ENCODE measurements at regions not wholly inside any gene's neighbourhood (a gene's known extent, or its start where the extent isn't known, plus 50 kb on each side); places are given as distances from the start of the nearest gene placed in this dataset.

DNA sequence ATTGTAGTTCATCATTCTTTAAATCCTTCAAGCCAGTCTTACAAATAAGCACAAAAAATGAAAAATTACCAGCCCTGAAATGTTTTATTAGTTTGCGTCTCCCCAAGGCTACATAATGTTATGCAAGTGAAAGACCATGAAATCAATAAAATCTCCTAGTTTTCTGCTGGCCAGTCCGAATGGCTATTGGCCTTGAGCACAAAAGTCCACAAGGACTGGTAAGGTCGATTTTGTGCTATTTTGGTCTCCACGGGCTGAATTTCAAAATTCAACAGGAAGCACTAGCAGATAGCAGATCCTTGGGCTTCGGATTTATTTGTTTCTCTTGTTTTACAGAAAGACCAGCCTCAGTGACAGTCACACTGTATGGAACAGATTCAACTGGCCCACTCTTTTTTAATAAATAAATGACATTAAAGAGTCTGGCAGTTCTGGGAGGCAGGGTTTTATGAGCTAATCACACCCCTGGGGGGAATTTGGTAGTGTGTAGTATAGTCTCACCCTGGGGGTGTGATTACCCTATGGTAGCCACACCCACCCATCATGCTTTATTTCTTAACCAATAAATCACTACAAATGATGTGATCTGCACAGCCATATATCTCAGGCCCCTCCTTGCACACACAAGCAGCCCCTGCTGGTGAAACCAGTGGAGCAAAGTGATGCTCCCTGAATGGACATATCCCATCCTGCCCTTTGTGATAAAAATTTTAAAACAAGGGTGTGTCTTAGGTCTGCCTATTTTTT is 51.1 kb upstream of the TMEM33 start:
- DNase-seq (ENCODE audit: low read depth): no peak
- H3K4me3 ChIP-seq (ENCODE audit: low read depth, low read length): no peak overlapping the region

GRCh38 chr4:41882625-41883347 is 52.4 kb upstream of the TMEM33 start:
- DNase-seq (ENCODE audit: low read depth): no peak
- H3K4me3 ChIP-seq (ENCODE audit: low read depth, low read length): no peak overlapping the region

DNA sequence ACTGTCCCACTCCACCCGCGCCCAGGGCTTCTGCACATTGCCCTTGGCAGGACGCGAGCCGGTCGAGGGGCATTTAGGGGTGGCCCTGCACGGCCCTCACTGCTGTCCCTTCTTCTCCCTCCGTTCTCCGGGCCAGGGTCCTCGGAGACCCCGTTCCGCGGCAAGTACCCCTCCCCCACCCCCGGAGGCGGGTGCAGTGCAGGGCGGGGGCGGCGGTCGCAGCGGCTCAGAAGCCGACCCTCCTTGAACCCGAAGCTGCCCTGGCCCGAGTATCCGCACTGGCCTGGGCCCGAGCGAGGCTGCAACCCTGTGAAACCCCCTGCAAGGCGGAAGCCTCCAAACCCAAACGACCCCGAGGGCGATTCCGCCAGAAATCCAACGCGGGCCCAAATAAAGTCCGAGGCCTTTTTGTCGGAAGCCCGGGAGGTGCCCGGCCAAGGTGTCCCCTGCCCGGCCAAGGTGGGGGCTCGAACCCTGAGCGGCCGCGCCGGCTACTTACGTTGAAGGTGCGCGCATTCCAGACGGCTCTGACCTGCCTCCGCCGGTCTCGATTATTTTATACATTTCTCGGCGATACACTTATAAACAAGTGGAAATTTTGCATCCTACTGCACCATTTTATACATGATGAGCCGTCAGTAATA is 53.1 kb upstream of the TMEM33 start:
- peak overlapping the region; percentile 13 for H3K4me3 ChIP-seq (ENCODE audit: low read depth, low read length)
- DNase-seq (ENCODE audit: low read depth): no peak

DNA sequence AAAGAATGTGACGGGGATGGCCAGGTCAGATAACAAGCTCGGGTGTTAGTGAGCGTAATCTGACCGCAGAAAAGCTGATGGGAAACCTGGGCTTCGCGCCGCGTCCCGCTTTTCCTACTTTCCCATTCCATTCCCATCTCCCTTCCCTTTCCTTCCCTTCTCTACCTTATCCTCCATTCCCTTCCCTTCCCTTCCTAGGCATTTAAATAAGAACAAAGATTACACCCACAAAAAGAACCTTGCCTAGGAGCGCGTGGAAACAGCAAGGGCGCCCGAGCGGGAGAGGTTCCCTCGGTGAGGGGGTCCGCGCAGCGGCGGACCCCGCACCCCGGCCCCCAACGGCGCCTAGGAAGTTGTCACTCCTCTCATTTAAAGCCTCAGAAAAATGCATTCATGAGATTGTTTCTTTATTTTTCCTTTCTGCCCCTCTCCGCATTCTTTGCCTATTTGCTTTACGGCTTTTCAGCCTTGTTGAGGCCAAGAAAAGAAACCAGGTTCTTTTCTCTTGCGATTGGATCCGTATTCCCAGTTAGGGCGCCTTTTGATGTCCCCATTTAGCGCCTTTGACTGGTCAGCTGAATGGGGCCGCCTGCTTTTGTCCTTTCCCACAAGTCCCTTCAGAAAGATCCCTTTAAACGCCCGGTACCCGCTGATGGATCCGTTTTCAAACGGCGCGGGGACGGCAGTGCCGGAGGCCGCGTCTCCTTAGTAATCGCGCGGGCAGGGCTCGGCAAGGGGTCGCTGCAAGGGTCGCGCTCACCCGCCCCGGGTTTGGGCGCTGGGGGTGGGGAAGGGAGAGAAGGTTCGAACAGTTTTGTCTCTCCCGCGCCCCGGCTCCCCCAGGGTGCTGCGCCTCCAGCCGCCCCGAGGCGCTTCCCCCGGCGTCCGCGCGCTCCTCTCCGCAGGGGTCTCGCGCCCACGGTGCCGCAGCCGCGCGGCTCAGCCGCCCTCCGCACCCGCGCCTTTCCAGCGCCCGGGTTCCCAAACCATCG is 54.1 kb upstream of the TMEM33 start:
- peak overlapping the region; percentile 26 for H3K4me3 ChIP-seq (ENCODE audit: low read depth, low read length)
- no peak for DNase-seq (ENCODE audit: low read depth)

GRCh38 chr4:41880022-41880837 is 55.0 kb upstream of the TMEM33 start:
- DNase-seq (ENCODE audit: low read depth): no peak
- H3K4me3 ChIP-seq (ENCODE audit: low read depth, low read length): no peak overlapping the region

- no peak for DNase-seq (ENCODE audit: low read depth)
These were observed 55.7 kb upstream of the TMEM33 start for GRCh38 chr4:41879552-41879951.

DNA sequence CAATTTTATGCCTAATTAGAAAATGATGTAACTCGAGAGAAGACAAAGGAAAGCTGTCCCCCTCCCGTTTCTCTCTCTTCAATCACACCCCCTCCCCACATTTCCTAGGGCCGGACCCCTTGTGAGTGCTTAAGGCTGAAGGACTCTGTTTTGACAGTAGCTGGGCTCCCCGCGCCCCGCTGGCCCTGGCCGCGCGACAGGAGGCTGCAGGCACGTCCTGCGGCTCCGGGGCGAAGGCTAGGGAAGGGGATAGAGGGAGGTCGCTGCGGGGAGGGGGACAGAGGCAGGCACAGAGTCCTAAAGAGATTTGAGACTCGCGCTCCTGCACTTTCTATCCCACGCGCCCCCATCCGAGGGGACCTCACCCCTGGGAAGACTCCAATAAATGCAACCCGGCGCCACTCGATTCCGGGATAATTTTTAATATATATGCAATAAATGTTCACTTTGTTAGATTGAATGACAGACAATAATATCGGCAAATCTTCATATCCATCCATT is 56.2 kb upstream of the TMEM33 start:
- no peak overlapping the region for H3K4me3 ChIP-seq (ENCODE audit: low read depth, low read length)
- DNase-seq (ENCODE audit: low read depth): no peak

More at GRCh38 chr4:41879552-41879951, 55.7 kb upstream of the TMEM33 start:
- no peak overlapping the region for H3K4me3 ChIP-seq (ENCODE audit: low read depth, low read length)

DNA sequence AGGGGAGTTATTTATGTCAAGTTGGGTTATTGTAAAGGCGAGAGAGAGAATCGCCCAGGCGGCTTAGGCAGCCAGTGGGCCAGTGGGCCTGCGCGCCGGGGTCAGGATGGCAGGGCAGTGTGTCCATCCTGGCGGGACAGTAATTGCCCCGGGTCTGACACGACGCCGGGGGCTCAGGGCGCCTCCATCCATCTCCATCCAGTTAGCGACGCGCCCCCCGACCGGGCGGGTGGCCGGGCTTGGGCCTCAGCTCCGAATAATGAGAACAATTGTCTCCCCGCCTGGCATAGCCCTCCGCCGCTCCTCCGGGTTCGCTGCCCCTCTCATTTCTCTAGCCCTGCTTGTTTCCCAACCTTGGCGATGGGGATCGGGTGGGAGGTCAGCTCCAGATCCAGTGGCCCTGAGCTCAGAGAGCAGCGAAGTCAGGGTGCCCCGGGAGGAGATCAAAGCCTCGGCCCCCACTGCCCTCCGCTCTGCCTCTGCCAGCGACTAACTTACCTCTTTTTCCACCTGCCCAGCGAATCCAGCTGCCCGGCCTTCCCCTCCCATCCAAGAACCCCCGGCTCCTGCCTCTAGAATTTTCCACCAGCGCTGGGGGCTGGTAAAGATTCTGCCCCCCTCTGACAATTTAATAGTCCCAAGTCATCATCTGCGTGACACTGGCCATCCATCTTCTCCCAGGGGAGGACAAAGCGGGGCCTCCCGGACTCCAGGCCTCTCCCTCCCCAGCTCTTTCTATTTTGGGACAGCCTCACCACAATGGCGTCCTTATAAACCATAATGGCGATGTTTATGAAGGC is 56.9 kb upstream of the TMEM33 start:
- no peak overlapping the region for H3K4me3 ChIP-seq (ENCODE audit: low read depth, low read length)
- DNase-seq (ENCODE audit: low read depth): no peak

DNA sequence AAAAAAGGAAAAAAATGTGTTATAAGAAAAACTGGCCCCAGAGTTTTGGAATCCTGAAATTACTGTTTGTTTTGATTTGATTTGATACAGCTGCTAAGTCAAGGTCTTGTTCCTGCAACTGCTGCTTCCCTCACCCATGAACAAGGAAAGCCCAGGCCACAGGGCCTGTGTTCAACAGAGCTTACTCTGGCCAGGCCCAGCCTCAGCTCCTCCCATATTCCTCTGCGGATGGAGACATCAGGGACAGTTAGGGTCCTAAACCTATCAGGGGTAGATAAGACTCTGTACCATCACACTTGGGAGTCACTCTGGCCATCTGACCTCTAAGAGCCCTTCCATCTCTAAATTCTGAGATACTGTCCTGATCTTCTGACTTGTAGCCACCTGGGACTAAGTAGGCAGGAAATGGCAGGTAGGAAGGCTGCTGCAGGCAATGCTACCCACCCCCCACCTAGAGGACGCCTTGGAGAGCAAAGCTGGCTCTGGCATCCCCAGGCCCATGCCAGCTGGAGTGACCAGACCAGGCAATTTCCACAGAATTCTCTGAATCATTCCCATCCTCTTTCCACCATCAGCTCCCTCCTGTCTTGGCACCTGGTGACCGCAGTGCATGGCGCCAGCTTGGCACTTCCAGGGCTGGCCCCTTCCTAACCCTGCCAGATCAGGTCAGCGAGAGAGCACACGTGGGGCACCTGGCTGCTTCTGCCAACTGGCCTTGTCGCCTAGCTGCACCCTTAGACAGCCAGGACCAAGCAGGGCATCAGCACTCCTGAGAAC is 58.0 kb upstream of the TMEM33 start:
- H3K4me3 ChIP-seq (ENCODE audit: low read depth, low read length): no peak overlapping the region
- DNase-seq (ENCODE audit: low read depth): no peak

- DNase-seq (ENCODE audit: low read depth): no peak
- no peak overlapping the region for H3K4me3 ChIP-seq (ENCODE audit: low read depth, low read length)
These were observed 60.4 kb upstream of the TMEM33 start for GRCh38 chr4:41874873-41875272.

DNA sequence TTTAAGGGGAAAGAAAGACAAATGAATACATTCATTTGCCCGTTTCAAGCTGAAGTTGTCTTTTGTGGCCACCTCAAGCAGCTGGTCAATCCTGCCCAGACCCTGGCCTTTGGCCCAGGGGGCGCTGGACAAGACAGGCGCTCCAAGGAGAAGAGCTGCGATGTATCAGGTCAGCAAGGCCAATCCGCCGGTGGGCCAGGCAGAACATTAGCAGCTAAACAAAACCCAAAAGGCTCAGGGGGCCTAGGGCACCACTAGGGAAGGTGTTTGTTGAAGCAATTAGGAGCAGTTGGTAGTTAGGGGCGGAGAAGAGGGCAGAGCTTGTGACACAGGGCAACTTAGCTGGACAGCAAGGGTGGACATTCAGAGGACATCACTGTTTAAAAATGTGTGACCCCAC is 60.8 kb upstream of the TMEM33 start:
- H3K4me3 ChIP-seq (ENCODE audit: low read depth, low read length): no peak overlapping the region
- no peak for DNase-seq (ENCODE audit: low read depth)

GRCh38 chr4:41873380-41874295 is 61.6 kb upstream of the TMEM33 start:
- no peak for DNase-seq (ENCODE audit: low read depth)
- H3K4me3 ChIP-seq (ENCODE audit: low read depth, low read length): no peak overlapping the region

GRCh38 chr4:41870035-41870434 is 65.2 kb upstream of the TMEM33 start:
- no peak for DNase-seq (ENCODE audit: low read depth)
- H3K4me3 ChIP-seq (ENCODE audit: low read depth, low read length): no peak overlapping the region

- DNase-seq (ENCODE audit: low read depth): no peak
- no peak overlapping the region for H3K4me3 ChIP-seq (ENCODE audit: low read depth, low read length)
These were observed 68.2 kb upstream of the TMEM33 start for GRCh38 chr4:41866799-41867677.

All from skeletal muscle cell (primary cell).